HCT116 (cell line): ENCODE measurements at regions not wholly inside any gene's neighbourhood (a gene's known extent, or its start where the extent isn't known, plus 50 kb on each side); places are given as distances from the start of the nearest gene placed in this dataset.

Source experiments
- ATAC-seq: fragments of 200-7000 bp; cut with Tn5 transposase; 2 replicates; pipeline ENCODE4 v1.9.1; 2020; ENCODE audit warnings: mild to moderate bottlenecking, moderate library complexity
- BruUV-seq: library from RNA; stranded (reverse); fragments of 400-500 nt; replicated peaks from 2 replicates; lab custom pipeline; 2021; lab: Mats Ljungman, UMichigan
- CTCF ChIA-PET: fragments of 300-600 bp; sonication (Branson Sonifier 250); formaldehyde crosslinking; loops from one replicate; lab custom pipeline; 2021; ENCODE audit warnings: antibody characterized with exemption; lab: Charles Lee
- POLR2A ChIA-PET: fragments of 300-600, 350-600 bp; sonication (Branson Sonifier 250); formaldehyde crosslinking; loops from one replicate; lab custom pipeline; 2021; ENCODE audit warnings: antibody characterized with exemption; lab: Charles Lee
- RAD21 ChIA-PET, 2 experiments: fragments of 300-600 bp; sonication (Branson Sonifier 250); formaldehyde crosslinking; loops; one replicate each; lab custom pipeline; 2023; ENCODE audit warnings: low total read pairs in 2 of 2; ENCODE audit not compliant: uncharacterized antibody in 2 of 2, unreplicated experiment in 2 of 2, low non-redundant PET in 1 of 2; lab: Charles Lee
- DNase-seq: peaks from one replicate; pipeline ENCODE4 v3.0.0-alpha.2; 2010; ENCODE audit warnings: low read depth, low spot score
- H2AFZ ChIP-seq: fragments of 200-600 bp; shearing (Covaris generic), sonication (generic); 2 replicates; pipeline ENCODE4 v1.6.1; 2017; ENCODE audit warnings: low read depth, mixed run types, mixed read lengths, antibody characterized with exemption, low read length; ENCODE audit not compliant: poor library complexity, severe bottlenecking
- H3K27ac ChIP-seq: 2 replicates; pipeline ENCODE4 v1.5.1; 2012; ENCODE audit warnings: low read depth, low read length
- H3K27me3 ChIP-seq: fragments of 200-600 bp; sonication (generic); 2 replicates; pipeline ENCODE4 v1.6.1; 2016; ENCODE audit warnings: mixed run types, low read length, mixed read lengths; ENCODE audit not compliant: insufficient read depth
- H3K36me3 ChIP-seq, 2 experiments: fragments of 200-500 bp in 1 of 2; fragments of 200-600 bp in 1 of 2; sonication (Bioruptor generic) in 1 of 2; sonication (generic) in 1 of 2; 2 replicates each; pipeline versions ENCODE4 v1.5.1 to v1.6.1; 2014 to 2016; ENCODE audit warnings: low read length in 2 of 2, inconsistent platforms in 1 of 2, mixed read lengths in 1 of 2, mixed run types in 1 of 2; ENCODE audit not compliant: insufficient read depth in 2 of 2, control insufficient read depth in 1 of 2
- H3K4me1 ChIP-seq, 2 experiments: fragments of 200-600 bp in 1 of 2; sonication (generic) in 1 of 2; 2 replicates each; pipeline versions ENCODE4 v1.5.1 to v1.6.1; 2012 to 2017; ENCODE audit warnings: low read length in 2 of 2, inconsistent platforms in 1 of 2, mild to moderate bottlenecking in 1 of 2, mixed read lengths in 1 of 2, mixed run types in 1 of 2, moderate library complexity in 1 of 2; ENCODE audit not compliant: insufficient read depth in 2 of 2, control insufficient read depth in 1 of 2
- H3K4me2 ChIP-seq: fragments of 200-600 bp; sonication (generic); 2 replicates; pipeline ENCODE4 v1.6.1; 2017; ENCODE audit warnings: mixed run types, low read length, mixed read lengths
- H3K4me3 ChIP-seq, 2 experiments: fragments of 200-600 bp in 1 of 2; sonication (generic) in 1 of 2; replicated peaks in 1 of 2; 2 replicates each; pipeline ENCODE4 v1.5.1; 2011 to 2016; ENCODE audit warnings: low read length in 2 of 2, control low read depth in 1 of 2, low read depth in 1 of 2, mild to moderate bottlenecking in 1 of 2, mixed read lengths in 1 of 2, mixed run types in 1 of 2
- H3K79me2 ChIP-seq: fragments of 200-600 bp; sonication (generic); 2 replicates; pipeline ENCODE4 v1.6.1; 2017; ENCODE audit warnings: mild to moderate bottlenecking, mixed run types, low read length, moderate library complexity, mixed read lengths; ENCODE audit not compliant: insufficient read depth
- H3K9ac ChIP-seq: fragments of 200-600 bp; sonication (generic); 2 replicates; pipeline ENCODE4 v1.6.1; 2016; ENCODE audit warnings: low read length, mixed read lengths
- H3K9me2 ChIP-seq: fragments of 200-600 bp; sonication (generic), shearing (Covaris generic); 2 replicates; pipeline ENCODE4 v1.6.1; 2017; ENCODE audit warnings: mixed run types, mild to moderate bottlenecking, moderate library complexity; ENCODE audit not compliant: insufficient read depth
- H3K9me3 ChIP-seq, 2 experiments: fragments of 200-500 bp in 1 of 2; fragments of 200-600 bp in 1 of 2; sonication (Bioruptor generic) in 1 of 2; sonication (generic) in 1 of 2; 2 replicates each; pipeline ENCODE4 v1.6.1; 2014 to 2017; ENCODE audit warnings: low read length in 2 of 2, mixed read lengths in 2 of 2, inconsistent platforms in 1 of 2, low read depth in 1 of 2, mild to moderate bottlenecking in 1 of 2, mixed run types in 1 of 2, moderate library complexity in 1 of 2; ENCODE audit not compliant: control insufficient read depth in 1 of 2, insufficient read depth in 1 of 2
- H4K20me1 ChIP-seq: fragments of 200-600 bp; sonication (generic), shearing (Covaris generic); 2 replicates; pipeline ENCODE4 v1.6.1; 2017; ENCODE audit warnings: mixed run types, mild to moderate bottlenecking, moderate library complexity; ENCODE audit not compliant: insufficient read depth
- CBX3 ChIP-seq: IDR thresholded peaks from 2 replicates; pipeline ENCODE4 v1.6.1; 2012; ENCODE audit warnings: low read depth
- CEBPB ChIP-seq: IDR thresholded peaks from 2 replicates; pipeline ENCODE4 v1.6.1; 2012; ENCODE audit warnings: low read depth
- CTCF ChIP-seq, 3 experiments: fragments of 200-600 bp in 1 of 3; sonication (generic) in 1 of 3; IDR thresholded peaks in 2 of 3; conservative IDR thresholded peaks in 1 of 3; 2 replicates each; pipeline ENCODE4 v1.5.1; 2012 to 2017; ENCODE audit warnings: low read depth in 2 of 3, low read length in 2 of 3, antibody characterized with exemption in 1 of 3, borderline replicate concordance in 1 of 3, control low read depth in 1 of 3, mild to moderate bottlenecking in 1 of 3, mixed read lengths in 1 of 3, mixed run types in 1 of 3, moderate library complexity in 1 of 3; ENCODE audit not compliant: insufficient read depth in 1 of 3
- ELF1 ChIP-seq: IDR thresholded peaks from 2 replicates; pipeline ENCODE4 v1.6.1; 2012; ENCODE audit warnings: low read depth, borderline replicate concordance
- FOSL1 ChIP-seq: IDR thresholded peaks from 2 replicates; pipeline ENCODE4 v1.6.1; 2012; ENCODE audit warnings: low read depth
- JUND ChIP-seq: IDR thresholded peaks from 2 replicates; pipeline ENCODE4 v1.6.1; 2012
- MAX ChIP-seq: IDR thresholded peaks from 2 replicates; pipeline ENCODE4 v1.6.1; 2012
- POLR2A ChIP-seq: IDR thresholded peaks from 2 replicates; pipeline ENCODE4 v1.7.0; 2011; ENCODE audit warnings: borderline replicate concordance; ENCODE audit not compliant: insufficient read depth, insufficient read length; ENCODE audit errors: extremely low read depth
- POLR2AphosphoS5 ChIP-seq: IDR thresholded peaks from 2 replicates; pipeline ENCODE4 v1.6.1; 2011; ENCODE audit warnings: mild to moderate bottlenecking, low read depth, low read length, moderate library complexity
- RAD21 ChIP-seq: IDR thresholded peaks from 2 replicates; pipeline ENCODE4 v1.6.1; 2012; ENCODE audit warnings: low read depth, mild to moderate bottlenecking
- SP1 ChIP-seq: IDR thresholded peaks from 2 replicates; pipeline ENCODE4 v1.6.1; 2012; ENCODE audit warnings: low read depth
- YY1 ChIP-seq: IDR thresholded peaks from 2 replicates; pipeline ENCODE4 v1.6.1; 2011; ENCODE audit warnings: low read length, low read depth, moderate library complexity, mild to moderate bottlenecking; ENCODE audit not compliant: insufficient replicate concordance; ENCODE audit errors: extremely low read depth
- ZFX ChIP-seq: fragments of 450-650 bp; IDR thresholded peaks from 2 replicates; pipeline ENCODE4 v1.6.1; 2017
- ZNF274 ChIP-seq: fragments of 200-500 bp; sonication (Bioruptor generic); IDR thresholded peaks from 2 replicates; pipeline ENCODE4 v1.6.1; 2014; ENCODE audit warnings: mild to moderate bottlenecking, low read depth, low read length, inconsistent platforms
- intact Hi-C: fragments of 100-400 bp; cut with micrococcal nuclease; formaldehyde crosslinking; loops from 2 replicates; pipeline ENCODE4 v1.10.0; 2022
- TF ChIP-seq, protein P1 (sequence below): IDR thresholded peaks from 2 replicates; pipeline ENCODE4 v1.6.1; 2012

- intact Hi-C loops, result no loop called here
- no TSS peak for BruUV-seq
- DNase-seq (no peak), ATAC-seq (peak; percentile 43)
- Histone ChIP-seq H3K36me3 (no peaks in the 10 kb centered on the region), H3K4me2 (no peak overlapping the region), H3K27me3 (no peaks in the 10 kb centered on the region), H3K9me2 (no peaks in the 10 kb centered on the region), H3K9me3 (no peaks in the 10 kb centered on the region), H3K27ac (no peak overlapping the region), H3K4me3 (no peak overlapping the region), H4K20me1 (no peaks in the 10 kb centered on the region), H2AFZ (no peak overlapping the region), H3K79me2 (no peaks in the 10 kb centered on the region), H3K9ac (no peak overlapping the region), H3K4me1 (peaks cover 0 to 19% of the 10 kb centered on the region in 2 experiments; a peak in 2 of 4 replicates)
- CTCF ChIA-PET, result no interaction called here
- POLR2A ChIA-PET, result no interaction called here
- RAD21 ChIA-PET, result no interaction called here
- no peak for TF ChIP-seq MAX
- peak; percentile 23; the same call in 1 of the 2 replicates for TF ChIP-seq RAD21
- TF ChIP-seq ZNF274, result no peak
- TF ChIP-seq CTCF (IDR thresholded peaks at IDR 0.05 in 2 of 3, conservative IDR thresholded peaks at IDR 0.05 in 1 of 3; ENCODE audit: borderline replicate concordance in 1 of 3, insufficient read depth in 1 of 3, low read depth in 2 of 3, low read length in 2 of 3), result peak in 1 of 3 experiments; percentile 30; a peak in 2 of 6 replicates
Observed at GRCh38 chr9:107155244-107155817, 127.7 kb upstream of the RAD23B start.

- Histone ChIP-seq H3K9me2 (no peaks in the 10 kb centered on the region), H3K4me2 (no peak overlapping the region)
- TF ChIP-seq CBX3, result peak; percentile 2; the same call in 1 of the 2 replicates
- TF ChIP-seq, protein P1, sequence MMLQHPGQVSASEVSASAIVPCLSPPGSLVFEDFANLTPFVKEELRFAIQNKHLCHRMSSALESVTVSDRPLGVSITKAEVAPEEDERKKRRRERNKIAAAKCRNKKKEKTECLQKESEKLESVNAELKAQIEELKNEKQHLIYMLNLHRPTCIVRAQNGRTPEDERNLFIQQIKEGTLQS, result no peak
- no peak for TF ChIP-seq YY1
- TF ChIP-seq CTCF (IDR thresholded peaks at IDR 0.05 in 2 of 3, conservative IDR thresholded peaks at IDR 0.05 in 1 of 3; ENCODE audit: borderline replicate concordance in 1 of 3, insufficient read depth in 1 of 3, low read depth in 2 of 3, low read length in 2 of 3), result peak; percentile 65 to 74 (median 69); a peak in 5 of 6 replicates
- no peak for TF ChIP-seq ZFX
- TF ChIP-seq ZNF274, result no peak
- no peak for TF ChIP-seq SP1
- TF ChIP-seq FOSL1, result no peak
- TF ChIP-seq RAD21, result peak; percentile 83
- no peak for TF ChIP-seq ELF1
- TF ChIP-seq POLR2A, result no peak
- no peak for TF ChIP-seq POLR2AphosphoS5
- no peak for TF ChIP-seq CEBPB
- no peak for TF ChIP-seq JUND
- TF ChIP-seq, all 23 proteins: peak for 3
- Histone ChIP-seq H3K79me2 (no peaks in the 10 kb centered on the region), H4K20me1 (no peaks in the 10 kb centered on the region), H3K4me3 (no peak overlapping the region), H3K27ac (no peak overlapping the region), H3K36me3 (no peaks in the 10 kb centered on the region), H3K4me1 (peaks cover 0 to 21% of the 10 kb centered on the region in 2 experiments; a peak in 2 of 4 replicates), H2AFZ (peak overlapping the region; percentile 55), H3K9ac (no peak overlapping the region), H3K27me3 (no peaks in the 10 kb centered on the region), H3K9me3 (no peaks in the 10 kb centered on the region)
- POLR2A ChIA-PET, result interaction anchor here (0.6 kb wide), 1 partner anchor 11 kb away, joined by 3 read pairs; no protein-coding TSS in a partner anchor
- DNase-seq, result peak; percentile 51
- intact Hi-C loops, result loop anchor here (1.0 kb wide), 1 partner anchor 14 kb away; no protein-coding TSS in a partner anchor
- CTCF ChIA-PET, result interaction anchor here (0.6 to 1.8 kb wide), 11 partner anchors 9 to 267 kb away, joined by 3 to 9 read pairs (median 3); partner anchors contain the start of gene RAD23B
- BruUV-seq, result no TSS peak
- RAD21 ChIA-PET, result interaction anchor here in 1 of 2 experiments (0.6 kb wide), 1 partner anchor 189 kb away, joined by 3 read pairs; no protein-coding TSS in a partner anchor
- peak; percentile 97 for ATAC-seq
Observed at GRCh38 chr9:107158321-107158720, 124.8 kb upstream of the RAD23B start.
